Stomach smooth muscle (tissue), 2 donors: ENCODE measurements at regions not wholly inside any gene's neighbourhood (a gene's known extent, or its start where the extent isn't known, plus 50 kb on each side); places are given as distances from the start of the nearest gene placed in this dataset.

Experiments used
- H3K27ac ChIP-seq: one replicate; pipeline ENCODE4 v1.7.0; 2013; ENCODE audit warnings: mild to moderate bottlenecking, low read length, inconsistent platforms
- H3K27me3 ChIP-seq, 2 donors: one replicate each; pipeline ENCODE4 v1.7.0; 2013; ENCODE audit warnings: low read length in 2 of 2; ENCODE audit not compliant: insufficient read depth in 2 of 2, control insufficient read depth in 1 of 2
- H3K36me3 ChIP-seq, 2 donors: one replicate each; pipeline ENCODE4 v1.7.0; 2013; ENCODE audit warnings: low read length in 2 of 2; ENCODE audit not compliant: control insufficient read depth in 2 of 2, insufficient read depth in 2 of 2
- H3K4me1 ChIP-seq: one replicate; pipeline ENCODE4 v1.7.0; 2013; ENCODE audit warnings: low read length; ENCODE audit not compliant: control insufficient read depth, insufficient read depth
- H3K4me3 ChIP-seq, 2 donors: one replicate each; pipeline ENCODE4 v1.7.0; 2013; ENCODE audit warnings: low read length in 2 of 2
- H3K9ac ChIP-seq, 2 donors: one replicate each; pipeline ENCODE4 v1.7.0; 2013; ENCODE audit warnings: low read length in 2 of 2, mild to moderate bottlenecking in 1 of 2
- H3K9me3 ChIP-seq, 2 donors: one replicate each; pipeline ENCODE4 v1.7.0; 2013; ENCODE audit warnings: low read length in 2 of 2; ENCODE audit not compliant: control insufficient read depth in 2 of 2
- donor health status: healthy.
- donor health status: Pancreatic carcinoma.

- no peak overlapping the region for H3K27ac ChIP-seq
- no peak overlapping the region for H3K4me3 ChIP-seq
- no peaks in the 10 kb centered on the region for H3K36me3 ChIP-seq
- H3K27me3 ChIP-seq = no peaks in the 10 kb centered on the region
- H3K4me1 ChIP-seq = no peaks in the 10 kb centered on the region
- no peak overlapping the region for H3K9ac ChIP-seq
- no peaks in the 10 kb centered on the region for H3K9me3 ChIP-seq
Measured at GRCh38 chr6:133106934-133107333, 134.2 kb upstream of the EYA4 start.

GRCh38 chr6:133108419-133108818 is 132.7 kb upstream of the EYA4 start:
- H3K27me3 ChIP-seq = no peaks in the 10 kb centered on the region
- H3K4me1 ChIP-seq = no peaks in the 10 kb centered on the region
- no peaks in the 10 kb centered on the region for H3K36me3 ChIP-seq
- no peak overlapping the region for H3K4me3 ChIP-seq
- no peak overlapping the region for H3K27ac ChIP-seq
- no peaks in the 10 kb centered on the region for H3K9me3 ChIP-seq
- no peak overlapping the region for H3K9ac ChIP-seq

- Histone ChIP-seq H3K27me3 (no peaks in the 10 kb centered on the region), H3K9ac (no peak overlapping the region), H3K9me3 (no peaks in the 10 kb centered on the region), H3K36me3 (no peaks in the 10 kb centered on the region), H3K4me3 (no peak overlapping the region), H3K27ac (no peak overlapping the region), H3K4me1 (no peaks in the 10 kb centered on the region)
Measured at GRCh38 chr6:133114973-133115372, 126.2 kb upstream of the EYA4 start.

GRCh38 chr6:133115946-133116345 is 125.2 kb upstream of the EYA4 start:
- H3K27me3 ChIP-seq = no peaks in the 10 kb centered on the region
- no peak overlapping the region for H3K9ac ChIP-seq
- no peaks in the 10 kb centered on the region for H3K4me1 ChIP-seq
- no peaks in the 10 kb centered on the region for H3K36me3 ChIP-seq
- H3K27ac ChIP-seq = no peak overlapping the region
- no peaks in the 10 kb centered on the region for H3K9me3 ChIP-seq
- no peak overlapping the region for H3K4me3 ChIP-seq

DNA sequence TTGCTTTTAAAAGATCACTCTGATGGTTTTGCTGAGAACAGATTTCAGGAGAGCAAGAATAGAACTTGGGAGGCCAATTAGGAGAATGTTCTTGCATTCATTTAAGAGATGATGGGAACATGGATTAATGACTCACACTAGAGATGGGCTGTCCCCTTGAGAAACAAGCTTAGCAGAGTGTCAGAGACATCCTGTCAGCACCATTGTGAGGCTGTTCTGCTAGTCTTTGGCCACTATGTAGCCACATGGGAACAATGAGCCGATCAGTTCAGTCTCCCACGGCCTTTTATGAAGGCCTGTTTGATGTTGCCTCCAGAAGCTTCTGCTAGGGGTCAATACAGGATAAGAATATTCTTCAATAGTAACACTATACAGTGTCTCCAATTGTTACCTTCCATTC is 113.0 kb upstream of the EYA4 start:
- Histone ChIP-seq H3K27ac (no peak overlapping the region), H3K4me3 (no peak overlapping the region), H3K36me3 (no peaks in the 10 kb centered on the region), H3K4me1 (no peaks in the 10 kb centered on the region), H3K9me3 (no peaks in the 10 kb centered on the region), H3K9ac (no peak overlapping the region), H3K27me3 (no peaks in the 10 kb centered on the region)

GRCh38 chr6:133129556-133129955 is 111.6 kb upstream of the EYA4 start:
- no peaks in the 10 kb centered on the region for H3K27me3 ChIP-seq
- no peak overlapping the region for H3K4me3 ChIP-seq
- no peak overlapping the region for H3K9ac ChIP-seq
- H3K27ac ChIP-seq = no peak overlapping the region
- no peaks in the 10 kb centered on the region for H3K36me3 ChIP-seq
- H3K9me3 ChIP-seq = no peaks in the 10 kb centered on the region
- no peaks in the 10 kb centered on the region for H3K4me1 ChIP-seq

DNA sequence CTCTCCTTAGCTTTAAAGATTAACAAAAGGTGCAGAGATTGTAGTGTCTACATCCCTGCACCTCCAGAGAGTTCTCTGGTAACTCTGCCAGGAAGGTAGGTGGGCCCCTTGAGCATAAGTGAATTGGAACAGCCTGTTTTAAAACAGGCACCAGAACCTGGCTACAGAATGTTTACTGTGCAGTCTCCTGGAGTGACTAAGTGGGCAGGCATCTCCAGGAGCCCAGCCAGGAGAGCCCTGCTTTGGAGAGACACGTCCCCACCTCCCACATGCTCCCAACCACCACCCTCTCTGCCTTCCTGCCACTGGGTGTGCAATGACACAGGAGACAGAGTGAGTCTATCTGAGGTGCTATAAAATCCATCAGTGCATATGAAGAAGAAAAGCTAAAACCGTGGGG is 110.3 kb upstream of the EYA4 start:
- no peaks in the 10 kb centered on the region for H3K9me3 ChIP-seq
- no peak overlapping the region for H3K27ac ChIP-seq
- no peaks in the 10 kb centered on the region for H3K27me3 ChIP-seq
- no peaks in the 10 kb centered on the region for H3K4me1 ChIP-seq
- no peaks in the 10 kb centered on the region for H3K36me3 ChIP-seq
- no peak overlapping the region for H3K4me3 ChIP-seq
- no peak overlapping the region for H3K9ac ChIP-seq

GRCh38 chr6:133131621-133132465 is 109.3 kb upstream of the EYA4 start:
- Histone ChIP-seq H3K4me3 (no peak overlapping the region), H3K9ac (no peak overlapping the region), H3K36me3 (no peaks in the 10 kb centered on the region), H3K27me3 (no peaks in the 10 kb centered on the region), H3K9me3 (no peaks in the 10 kb centered on the region), H3K4me1 (no peaks in the 10 kb centered on the region), H3K27ac (no peak overlapping the region)

DNA sequence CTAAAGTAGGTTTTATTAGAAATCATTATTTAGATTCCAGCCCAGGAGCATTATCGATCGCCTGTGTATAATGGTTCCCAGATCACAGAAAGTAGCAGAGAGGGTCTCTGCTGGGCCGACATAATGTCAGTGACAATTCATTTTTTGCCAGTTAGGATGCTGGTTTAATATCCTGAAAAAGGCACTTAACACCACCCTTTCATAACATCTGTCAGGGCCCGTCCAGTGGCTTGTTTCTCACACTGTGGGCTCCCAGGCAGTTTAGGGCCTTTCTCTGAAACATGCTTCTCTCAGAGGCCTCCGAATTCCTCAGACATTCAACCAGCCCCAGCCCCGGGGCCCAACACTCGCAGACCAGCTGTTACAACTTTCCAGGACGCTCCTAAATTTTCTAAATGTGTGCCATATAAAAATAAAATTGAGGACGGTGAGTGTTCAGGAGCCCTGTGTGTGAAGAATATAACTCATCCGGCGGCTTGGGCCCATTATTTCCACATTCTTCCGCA is 108.6 kb upstream of the EYA4 start:
- no peak overlapping the region for H3K4me3 ChIP-seq
- no peaks in the 10 kb centered on the region for H3K27me3 ChIP-seq
- no peaks in the 10 kb centered on the region for H3K4me1 ChIP-seq
- no peak overlapping the region for H3K27ac ChIP-seq
- no peaks in the 10 kb centered on the region for H3K9me3 ChIP-seq
- no peaks in the 10 kb centered on the region for H3K36me3 ChIP-seq
- no peak overlapping the region for H3K9ac ChIP-seq

GRCh38 chr6:133136177-133136880 is 104.8 kb upstream of the EYA4 start:
- no peak overlapping the region for H3K27ac ChIP-seq
- H3K9ac ChIP-seq = no peak overlapping the region
- no peaks in the 10 kb centered on the region for H3K4me1 ChIP-seq
- H3K36me3 ChIP-seq = no peaks in the 10 kb centered on the region
- no peaks in the 10 kb centered on the region for H3K27me3 ChIP-seq
- H3K9me3 ChIP-seq = no peaks in the 10 kb centered on the region
- H3K4me3 ChIP-seq = no peak overlapping the region
